ENCODE measurements at regions not wholly inside any gene's neighbourhood (a gene's known extent, or its start where the extent isn't known, plus 50 kb on each side); places are given as distances from the start of the nearest gene placed in this dataset.

- DNase-seq (ENCODE audit: low spot score) (no peak), ATAC-seq (ENCODE audit: low read depth) (no peak)
- no peaks in the 10 kb centered on the region for H3K36me3 ChIP-seq (ENCODE audit: low read depth)
- no peak overlapping the region for H3K27ac ChIP-seq (ENCODE audit: poor library complexity, severe bottlenecking)
- no peak for TF ChIP-seq CTCF (IDR thresholded peaks at IDR 0.05; ENCODE audit: poor library complexity, severe bottlenecking)
- H3K4me1 ChIP-seq (ENCODE audit: insufficient read depth, poor library complexity, severe bottlenecking) = no peaks in the 10 kb centered on the region
- H3K4me3 ChIP-seq (ENCODE audit: severe bottlenecking) = no peak overlapping the region
- peaks cover 3% of the 10 kb centered on the region for H3K27me3 ChIP-seq (ENCODE audit: insufficient read depth, poor library complexity, severe bottlenecking)
- H3K9me3 ChIP-seq (ENCODE audit: severe bottlenecking) = peaks cover 2% of the 10 kb centered on the region
These were observed 265.7 kb downstream of the BRD1 start for GRCh38 chr22:49561976-49562375.

- ATAC-seq (ENCODE audit: low read depth) (no peak), DNase-seq (ENCODE audit: low spot score) (no peak)
- Histone ChIP-seq H3K4me1 (ENCODE audit: insufficient read depth, poor library complexity, severe bottlenecking) (no peaks in the 10 kb centered on the region), H3K27ac (ENCODE audit: poor library complexity, severe bottlenecking) (no peak overlapping the region), H3K9me3 (ENCODE audit: severe bottlenecking) (peaks cover 2% of the 10 kb centered on the region), H3K4me3 (ENCODE audit: severe bottlenecking) (no peak overlapping the region), H3K27me3 (ENCODE audit: insufficient read depth, poor library complexity, severe bottlenecking) (peaks cover 3% of the 10 kb centered on the region), H3K36me3 (ENCODE audit: low read depth) (no peaks in the 10 kb centered on the region)
- no peak for TF ChIP-seq CTCF (IDR thresholded peaks at IDR 0.05; ENCODE audit: poor library complexity, severe bottlenecking)
These were observed 266.3 kb downstream of the BRD1 start for GRCh38 chr22:49561338-49561737.

GRCh38 chr22:49555526-49555925 is 272.1 kb downstream of the BRD1 start:
- Histone ChIP-seq H3K4me3 (ENCODE audit: severe bottlenecking) (no peak overlapping the region), H3K9me3 (ENCODE audit: severe bottlenecking) (peaks cover 2% of the 10 kb centered on the region), H3K27ac (ENCODE audit: poor library complexity, severe bottlenecking) (no peak overlapping the region), H3K36me3 (ENCODE audit: low read depth) (no peaks in the 10 kb centered on the region), H3K4me1 (ENCODE audit: insufficient read depth, poor library complexity, severe bottlenecking) (no peaks in the 10 kb centered on the region), H3K27me3 (ENCODE audit: insufficient read depth, poor library complexity, severe bottlenecking) (peaks cover 3% of the 10 kb centered on the region)
- DNase-seq (ENCODE audit: low spot score) (no peak), ATAC-seq (ENCODE audit: low read depth) (no peak)
- TF ChIP-seq CTCF (IDR thresholded peaks at IDR 0.05; ENCODE audit: poor library complexity, severe bottlenecking) = no peak

GRCh38 chr22:49554741-49555140 is 272.9 kb downstream of the BRD1 start:
- no peak for ATAC-seq (ENCODE audit: low read depth)
- no peaks in the 10 kb centered on the region for H3K4me1 ChIP-seq (ENCODE audit: insufficient read depth, poor library complexity, severe bottlenecking)
- H3K27me3 ChIP-seq (ENCODE audit: insufficient read depth, poor library complexity, severe bottlenecking) = peaks cover 3% of the 10 kb centered on the region
- H3K36me3 ChIP-seq (ENCODE audit: low read depth) = no peaks in the 10 kb centered on the region
- no peak overlapping the region for H3K4me3 ChIP-seq (ENCODE audit: severe bottlenecking)
- H3K9me3 ChIP-seq (ENCODE audit: severe bottlenecking) = peaks cover 2% of the 10 kb centered on the region
- TF ChIP-seq CTCF (IDR thresholded peaks at IDR 0.05; ENCODE audit: poor library complexity, severe bottlenecking) = no peak
- no peak overlapping the region for H3K27ac ChIP-seq (ENCODE audit: poor library complexity, severe bottlenecking)
- no peak for DNase-seq (ENCODE audit: low spot score)

- Histone ChIP-seq H3K4me3 (ENCODE audit: severe bottlenecking) (no peak overlapping the region), H3K36me3 (ENCODE audit: low read depth) (no peaks in the 10 kb centered on the region), H3K27ac (ENCODE audit: poor library complexity, severe bottlenecking) (no peak overlapping the region), H3K4me1 (ENCODE audit: insufficient read depth, poor library complexity, severe bottlenecking) (no peaks in the 10 kb centered on the region), H3K27me3 (ENCODE audit: insufficient read depth, poor library complexity, severe bottlenecking) (peaks cover 3% of the 10 kb centered on the region), H3K9me3 (ENCODE audit: severe bottlenecking) (peaks cover 2% of the 10 kb centered on the region)
- DNase-seq (ENCODE audit: low spot score) = no peak
- no peak for ATAC-seq (ENCODE audit: low read depth)
- no peak for TF ChIP-seq CTCF (IDR thresholded peaks at IDR 0.05; ENCODE audit: poor library complexity, severe bottlenecking)
These were observed 273.4 kb downstream of the BRD1 start for GRCh38 chr22:49554296-49554625.
